HUES48 (cell line): ENCODE measurements at regions not wholly inside any gene's neighbourhood (a gene's known extent, or its start where the extent isn't known, plus 50 kb on each side); places are given as distances from the start of the nearest gene placed in this dataset.

ENCODE experiments used
- H3K27ac ChIP-seq: one replicate; pipeline ENCODE4 v1.7.0; 2013; ENCODE audit warnings: low read depth, low read length, inconsistent platforms
- H3K27me3 ChIP-seq: 2 replicates; pipeline ENCODE4 v1.6.1; 2013; ENCODE audit warnings: mild to moderate bottlenecking, low read length; ENCODE audit not compliant: control insufficient read depth, insufficient read depth
- H3K36me3 ChIP-seq: 2 replicates; pipeline ENCODE4 v1.6.1; 2013; ENCODE audit warnings: low read length; ENCODE audit not compliant: control insufficient read depth, insufficient read depth
- H3K4me1 ChIP-seq: 2 replicates; pipeline ENCODE4 v1.6.1; 2013; ENCODE audit warnings: mild to moderate bottlenecking, low read length; ENCODE audit not compliant: control insufficient read depth, insufficient read depth
- H3K4me3 ChIP-seq: 2 replicates; pipeline ENCODE4 v1.5.1; 2013; ENCODE audit warnings: mild to moderate bottlenecking, low read depth, low read length
- H3K9ac ChIP-seq: 2 replicates; pipeline ENCODE4 v1.6.1; 2013; ENCODE audit warnings: mild to moderate bottlenecking, low read depth, low read length, moderate library complexity
- H3K9me3 ChIP-seq: 2 replicates; pipeline ENCODE4 v1.6.1; 2013; ENCODE audit warnings: low read length; ENCODE audit not compliant: control insufficient read depth, insufficient read depth

DNA sequence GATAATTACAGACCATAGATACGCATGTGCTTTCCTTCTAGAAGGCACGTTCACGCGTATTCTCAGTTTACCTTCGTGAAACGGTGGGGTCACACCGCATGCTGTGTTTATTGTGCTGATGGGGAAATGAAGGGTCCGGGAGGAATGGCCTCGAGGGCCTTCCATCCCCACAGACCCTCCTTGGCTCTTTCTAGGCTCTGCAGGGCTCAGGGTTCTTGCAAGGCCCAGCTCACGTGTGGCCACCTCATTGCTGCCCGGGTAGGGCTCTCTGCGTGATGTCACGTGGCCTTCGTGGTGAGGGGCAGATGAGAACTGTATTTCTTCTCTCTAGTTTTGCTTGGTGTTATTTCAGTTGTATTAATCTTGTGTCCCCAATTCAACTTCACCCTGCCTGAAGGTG is 133.5 kb upstream of the ALKAL2 start:
- H3K9me3 ChIP-seq, result no peaks in the 10 kb centered on the region
- H3K4me3 ChIP-seq, result no peak overlapping the region
- H3K36me3 ChIP-seq, result no peaks in the 10 kb centered on the region
- H3K27ac ChIP-seq, result no peak overlapping the region
- H3K9ac ChIP-seq, result no peak overlapping the region
- no peaks in the 10 kb centered on the region for H3K4me1 ChIP-seq
- H3K27me3 ChIP-seq, result no peaks in the 10 kb centered on the region

DNA sequence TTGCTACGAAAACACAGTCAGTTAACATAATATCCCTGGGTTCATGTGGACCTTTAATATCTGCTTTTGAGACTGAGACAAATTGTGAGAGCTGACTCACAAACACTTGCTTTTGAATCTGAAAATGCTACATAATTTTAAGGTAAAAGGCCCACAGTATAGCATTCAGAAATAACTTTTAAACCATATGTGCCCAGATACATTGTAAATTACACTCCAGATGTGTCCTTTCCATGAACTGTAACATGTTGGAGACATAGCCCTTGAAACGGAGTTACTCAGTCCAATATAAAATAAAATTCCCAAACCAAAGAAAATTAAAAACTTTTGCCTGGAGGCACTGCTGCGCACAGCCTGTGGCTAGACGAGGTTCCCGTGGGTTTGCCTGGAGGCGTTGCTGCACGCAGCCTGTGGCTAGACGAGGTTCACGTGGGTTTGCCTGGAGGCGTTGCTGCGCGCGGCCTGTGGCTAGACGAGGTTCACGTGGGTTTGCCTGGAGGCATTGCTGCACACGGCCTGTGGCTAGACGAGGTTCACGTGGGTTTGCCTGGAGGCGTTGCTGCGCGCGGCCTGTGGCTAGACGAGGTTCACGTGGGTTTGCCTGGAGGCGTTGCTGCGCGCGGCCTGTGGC is 131.9 kb upstream of the ALKAL2 start:
- no peaks in the 10 kb centered on the region for H3K36me3 ChIP-seq
- H3K9me3 ChIP-seq, result no peaks in the 10 kb centered on the region
- no peak overlapping the region for H3K4me3 ChIP-seq
- no peak overlapping the region for H3K27ac ChIP-seq
- no peaks in the 10 kb centered on the region for H3K4me1 ChIP-seq
- no peaks in the 10 kb centered on the region for H3K27me3 ChIP-seq
- no peak overlapping the region for H3K9ac ChIP-seq

DNA sequence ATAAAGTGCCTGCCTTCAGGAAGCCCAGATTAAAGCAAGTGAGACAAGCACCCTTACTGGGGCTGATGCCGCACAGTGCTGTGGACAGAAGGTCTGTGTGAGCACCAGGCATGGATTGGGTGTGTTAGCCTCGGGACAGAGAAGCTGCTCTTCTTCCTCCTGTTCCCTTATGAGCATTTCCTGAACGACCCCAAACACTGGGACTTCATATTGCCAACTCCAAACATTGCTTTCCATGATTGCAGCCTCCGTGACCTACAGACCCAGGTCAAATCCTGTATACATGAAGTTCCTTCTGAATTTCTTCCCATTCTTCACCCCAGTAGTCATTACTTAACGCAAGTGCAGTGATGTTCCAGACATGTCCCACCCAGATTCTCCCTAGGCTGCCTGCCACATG is 129.8 kb upstream of the ALKAL2 start:
- no peak overlapping the region for H3K9ac ChIP-seq
- H3K4me1 ChIP-seq, result no peaks in the 10 kb centered on the region

DNA sequence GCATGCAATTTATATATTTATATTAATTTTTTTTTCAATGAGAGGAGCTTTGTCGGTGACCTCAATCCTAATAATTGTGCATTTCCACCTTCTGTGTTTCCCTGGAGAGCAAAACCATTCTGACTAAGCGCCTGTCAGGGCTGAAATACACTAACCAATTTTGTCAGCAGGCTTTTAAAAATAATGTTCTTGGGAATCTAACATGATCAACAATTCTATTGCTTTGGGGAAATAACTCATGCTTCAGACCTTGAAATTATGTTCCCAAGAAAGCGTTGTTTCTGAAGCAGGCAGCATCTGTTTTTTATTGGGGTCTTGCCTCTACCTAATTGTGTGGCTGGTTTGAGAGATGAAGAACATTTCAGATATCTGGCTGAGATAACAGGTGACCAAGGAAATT is 129.1 kb upstream of the ALKAL2 start:
- Histone ChIP-seq H3K4me3 (no peak overlapping the region), H3K27me3 (no peaks in the 10 kb centered on the region), H3K36me3 (no peaks in the 10 kb centered on the region), H3K27ac (no peak overlapping the region), H3K9me3 (no peaks in the 10 kb centered on the region), H3K9ac (no peak overlapping the region), H3K4me1 (no peaks in the 10 kb centered on the region)

More for the DNA sequence above, 129.8 kb upstream of the ALKAL2 start:
- Histone ChIP-seq H3K27me3 (no peaks in the 10 kb centered on the region), H3K4me3 (no peak overlapping the region), H3K9me3 (no peaks in the 10 kb centered on the region), H3K36me3 (no peaks in the 10 kb centered on the region), H3K27ac (no peak overlapping the region)

DNA sequence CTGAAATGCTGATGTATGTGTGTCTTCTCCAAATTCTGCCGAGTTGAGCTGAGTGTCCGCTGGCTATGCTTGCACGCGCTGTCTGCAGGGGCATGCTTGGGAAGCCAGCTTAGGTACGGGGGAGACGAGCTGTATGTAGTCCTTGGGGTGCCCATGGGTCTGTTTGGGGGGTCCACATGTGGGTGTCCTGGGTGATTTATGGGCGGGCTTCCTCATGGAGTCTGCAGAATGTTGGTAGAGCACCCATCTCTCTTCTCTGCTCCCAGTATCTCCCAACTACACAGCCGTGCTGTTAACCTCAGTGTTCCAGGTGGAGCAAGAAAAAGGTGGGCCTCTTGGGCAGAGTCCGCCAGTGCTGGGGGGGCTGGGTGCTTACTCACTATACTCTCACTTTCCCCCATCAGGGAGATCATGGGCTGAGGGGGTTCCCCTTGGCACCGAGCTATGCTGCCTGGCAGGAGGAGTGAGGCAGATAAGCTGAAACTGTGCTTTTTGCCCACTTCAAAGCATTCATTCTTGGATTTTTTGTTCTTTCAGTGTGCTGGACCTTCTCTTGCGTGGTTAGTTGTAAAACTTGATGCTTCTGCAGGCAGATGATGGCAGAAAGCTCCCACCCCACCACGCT is 128.2 kb upstream of the ALKAL2 start:
- H3K9ac ChIP-seq, result no peak overlapping the region
- no peaks in the 10 kb centered on the region for H3K9me3 ChIP-seq
- no peaks in the 10 kb centered on the region for H3K36me3 ChIP-seq
- no peaks in the 10 kb centered on the region for H3K4me1 ChIP-seq
- no peak overlapping the region for H3K27ac ChIP-seq
- H3K4me3 ChIP-seq, result no peak overlapping the region
- H3K27me3 ChIP-seq, result no peaks in the 10 kb centered on the region

DNA sequence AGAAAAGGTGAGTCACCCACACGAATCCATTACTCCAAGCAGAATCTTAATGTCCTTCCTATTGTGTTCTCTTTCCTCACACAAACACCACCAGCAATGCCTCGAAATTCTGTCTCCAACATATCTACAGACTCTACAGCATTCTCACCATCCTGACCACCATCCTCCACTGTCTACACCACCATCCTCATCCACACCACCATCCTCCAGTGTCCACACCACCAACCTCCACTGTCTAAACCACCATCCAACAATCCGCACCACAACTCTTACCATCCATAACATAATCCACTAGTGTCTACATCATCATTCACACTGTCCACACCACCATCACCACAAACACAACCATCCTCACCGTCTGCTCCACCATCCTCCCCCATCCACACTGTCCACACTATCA is 121.6 kb upstream of the ALKAL2 start:
- H3K9ac ChIP-seq, result no peak overlapping the region
- H3K4me3 ChIP-seq, result no peak overlapping the region
- no peak overlapping the region for H3K27ac ChIP-seq
- H3K4me1 ChIP-seq, result no peaks in the 10 kb centered on the region
- no peaks in the 10 kb centered on the region for H3K27me3 ChIP-seq
- H3K36me3 ChIP-seq, result no peaks in the 10 kb centered on the region
- no peaks in the 10 kb centered on the region for H3K9me3 ChIP-seq

DNA sequence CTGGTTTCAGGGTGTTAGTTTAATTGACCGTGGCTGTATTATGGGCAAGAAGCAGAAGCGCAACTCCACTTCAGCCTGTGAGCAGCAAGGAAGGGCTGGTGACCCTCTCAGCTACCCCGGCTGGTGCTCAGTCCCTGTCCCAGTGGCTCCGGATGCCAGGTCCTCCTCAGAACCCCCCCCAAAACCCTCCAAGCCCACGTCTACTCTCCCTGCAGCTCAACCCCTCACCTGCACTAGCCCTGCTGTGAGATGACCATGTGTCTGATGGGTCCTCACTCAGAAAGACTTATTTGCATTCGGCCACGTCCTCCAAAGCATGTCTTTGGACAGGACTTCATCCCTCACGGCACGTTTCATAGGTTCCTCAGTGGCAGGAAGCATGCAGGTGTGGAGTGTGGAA is 119.7 kb upstream of the ALKAL2 start:
- Histone ChIP-seq H3K9ac (no peak overlapping the region), H3K27ac (no peak overlapping the region), H3K36me3 (no peaks in the 10 kb centered on the region), H3K27me3 (no peaks in the 10 kb centered on the region), H3K9me3 (no peaks in the 10 kb centered on the region), H3K4me3 (no peak overlapping the region), H3K4me1 (no peaks in the 10 kb centered on the region)

DNA sequence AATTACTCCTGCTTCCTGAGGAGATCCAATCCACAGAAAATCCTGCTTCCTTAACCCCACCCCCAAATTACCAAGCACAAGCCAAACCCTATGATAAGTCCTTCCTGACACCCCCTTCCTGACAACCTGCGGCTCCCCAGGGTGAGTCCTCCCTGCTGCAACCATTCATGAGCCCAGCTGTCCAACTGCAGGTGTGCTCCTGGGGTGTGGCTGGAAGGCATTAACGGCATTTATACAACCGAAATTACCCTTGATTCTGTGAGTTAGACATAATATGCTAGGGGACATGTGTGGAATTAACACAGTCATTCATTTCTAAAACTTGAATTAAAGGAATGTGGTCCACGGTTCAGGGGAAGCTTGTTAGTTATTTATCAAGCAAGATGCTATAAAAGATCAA is 119.0 kb upstream of the ALKAL2 start:
- H3K9me3 ChIP-seq, result no peaks in the 10 kb centered on the region
- H3K4me1 ChIP-seq, result no peaks in the 10 kb centered on the region
- no peaks in the 10 kb centered on the region for H3K27me3 ChIP-seq
- H3K36me3 ChIP-seq, result no peaks in the 10 kb centered on the region
- no peak overlapping the region for H3K9ac ChIP-seq
- H3K27ac ChIP-seq, result no peak overlapping the region
- H3K4me3 ChIP-seq, result no peak overlapping the region

DNA sequence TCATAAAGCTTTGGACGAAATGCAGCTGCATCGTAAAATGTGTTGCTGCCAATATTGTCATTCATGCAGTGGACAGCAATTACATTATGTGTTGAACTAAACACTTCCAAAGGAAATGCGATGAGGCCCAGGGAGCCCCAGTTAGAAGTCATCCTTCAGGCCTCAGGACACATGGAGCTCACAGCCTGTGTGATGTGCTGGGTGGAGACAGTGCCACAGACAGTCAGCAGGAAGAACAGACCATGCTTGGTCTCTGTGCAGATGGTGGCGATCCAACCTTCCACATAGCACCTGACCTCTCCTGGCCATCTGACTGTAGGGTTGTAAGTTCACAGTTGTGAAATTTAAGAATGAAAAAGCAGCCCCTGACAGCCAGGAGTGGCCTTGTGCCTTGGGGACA is 118.3 kb upstream of the ALKAL2 start:
- Histone ChIP-seq H3K27me3 (no peaks in the 10 kb centered on the region), H3K9me3 (no peaks in the 10 kb centered on the region), H3K27ac (no peak overlapping the region), H3K36me3 (no peaks in the 10 kb centered on the region), H3K9ac (no peak overlapping the region), H3K4me3 (no peak overlapping the region), H3K4me1 (no peaks in the 10 kb centered on the region)

DNA sequence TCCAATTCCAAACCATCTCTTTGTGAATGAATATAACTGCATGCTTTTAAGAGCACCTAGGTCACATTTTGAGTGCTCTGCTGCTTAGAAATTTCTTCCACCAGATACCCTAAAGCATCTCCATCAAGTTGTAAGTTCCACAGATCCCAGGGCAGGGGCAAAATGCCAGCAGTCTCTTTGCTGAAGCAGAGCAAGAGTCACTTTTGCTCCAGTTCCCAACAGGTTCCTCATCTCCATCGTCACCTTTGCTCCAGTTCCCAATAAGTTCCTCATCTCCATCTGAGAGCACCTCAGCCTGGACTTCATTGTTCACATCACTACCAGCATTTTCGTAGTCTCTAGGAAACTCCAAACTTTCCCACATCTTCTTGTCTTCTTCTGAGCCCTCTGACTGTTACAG is 116.7 kb upstream of the ALKAL2 start:
- Histone ChIP-seq H3K4me3 (no peak overlapping the region), H3K36me3 (no peaks in the 10 kb centered on the region), H3K9ac (no peak overlapping the region), H3K27me3 (no peaks in the 10 kb centered on the region), H3K4me1 (no peaks in the 10 kb centered on the region), H3K9me3 (no peaks in the 10 kb centered on the region), H3K27ac (no peak overlapping the region)

DNA sequence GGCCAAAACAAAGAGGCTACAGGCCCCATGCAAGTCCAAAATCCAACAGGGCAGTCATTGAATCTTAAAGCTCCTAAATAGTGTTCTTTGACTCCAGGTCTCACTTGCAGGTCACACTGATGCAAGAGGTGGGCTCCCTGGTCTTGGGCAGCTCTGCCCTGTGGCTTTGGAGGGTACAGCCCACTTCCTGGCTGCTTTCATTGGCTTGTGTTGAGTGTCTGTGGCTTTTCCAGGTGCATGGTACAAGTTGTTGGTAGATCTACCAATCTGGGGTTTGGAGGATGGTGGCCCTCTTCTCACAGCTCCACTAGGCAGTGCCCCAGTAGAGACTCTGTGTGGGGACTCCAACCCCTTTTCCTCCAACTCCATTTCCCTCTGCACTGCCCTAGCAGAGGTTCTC is 115.8 kb upstream of the ALKAL2 start:
- H3K9ac ChIP-seq, result no peak overlapping the region
- no peak overlapping the region for H3K27ac ChIP-seq
- no peak overlapping the region for H3K4me3 ChIP-seq
- no peaks in the 10 kb centered on the region for H3K9me3 ChIP-seq
- no peaks in the 10 kb centered on the region for H3K4me1 ChIP-seq
- H3K36me3 ChIP-seq, result no peaks in the 10 kb centered on the region
- H3K27me3 ChIP-seq, result no peaks in the 10 kb centered on the region
